OCI-LY3 (cell line): ENCODE measurements at regions not wholly inside any gene's neighbourhood (a gene's known extent, or its start where the extent isn't known, plus 50 kb on each side); places are given as distances from the start of the nearest gene placed in this dataset.

Experiments used
- H2AFZ ChIP-seq: fragments of 200-600, 300-600 bp; shearing (Covaris generic); 2 replicates; pipeline ENCODE4 v1.6.0; 2014; ENCODE audit warnings: antibody characterized with exemption, low read depth, low read length
- H3K27ac ChIP-seq: fragments of 200-600, 300-600 bp; sonication (generic); 2 replicates; pipeline ENCODE4 v1.5.1; 2014; ENCODE audit warnings: mild to moderate bottlenecking, low read length, moderate library complexity, mixed read lengths
- H3K27me3 ChIP-seq: fragments of 200-600, 300-600 bp; sonication (generic); 2 replicates; pipeline ENCODE4 v1.6.1; 2014; ENCODE audit warnings: low read depth, low read length, mixed read lengths
- H3K36me3 ChIP-seq: fragments of 200-600, 300-600 bp; sonication (generic); replicated peaks from 2 replicates; pipeline ENCODE3; 2014; ENCODE audit warnings: low read depth, low read length, mixed read lengths
- H3K4me1 ChIP-seq: fragments of 300-600, 200-600 bp; sonication (generic); 2 replicates; pipeline ENCODE4 v1.6.1; 2014; ENCODE audit warnings: low read length, mixed read lengths
- H3K4me2 ChIP-seq: fragments of 200-600, 300-600 bp; sonication (generic); 2 replicates; pipeline ENCODE4 v1.6.1; 2014; ENCODE audit warnings: low read length, mixed read lengths
- H3K4me3 ChIP-seq: fragments of 300-600, 200-600 bp; sonication (generic); 2 replicates; pipeline ENCODE4 v1.5.1; 2014; ENCODE audit warnings: antibody characterized with exemption, mild to moderate bottlenecking, low read length, moderate library complexity
- H3K79me2 ChIP-seq: fragments of 300-600, 200-600 bp; shearing (Covaris generic); 2 replicates; pipeline ENCODE4 v1.6.1; 2014; ENCODE audit warnings: mild to moderate bottlenecking, low read length, mixed read lengths
- H3K9ac ChIP-seq: fragments of 300-600, 200-600 bp; shearing (Covaris generic); 2 replicates; pipeline ENCODE4 v1.6.0; 2014; ENCODE audit warnings: mild to moderate bottlenecking, low read length, moderate library complexity
- H3K9me3 ChIP-seq: fragments of 200-600, 300-600 bp; shearing (Covaris generic); 2 replicates; pipeline ENCODE4 v1.6.1; 2014; ENCODE audit warnings: low read length, mixed read lengths; ENCODE audit not compliant: insufficient read depth
- H4K20me1 ChIP-seq: fragments of 200-600, 300-600 bp; sonication (generic); 2 replicates; pipeline ENCODE4 v1.6.1; 2016; ENCODE audit warnings: low read length, mixed read lengths; ENCODE audit not compliant: insufficient read depth
- CTCF ChIP-seq: fragments of 200-600, 300-600 bp; sonication (generic); IDR thresholded peaks from 2 replicates; pipeline ENCODE4 v1.5.1; 2014; ENCODE audit warnings: antibody characterized with exemption, low read length, low read depth
- EZH2phosphoT487 ChIP-seq: fragments of 200-600 bp; shearing (Covaris generic); IDR thresholded peaks from 2 replicates; pipeline ENCODE4 v1.6.1; 2018; ENCODE audit warnings: antibody characterized with exemption, mixed run types, low read depth

DNA sequence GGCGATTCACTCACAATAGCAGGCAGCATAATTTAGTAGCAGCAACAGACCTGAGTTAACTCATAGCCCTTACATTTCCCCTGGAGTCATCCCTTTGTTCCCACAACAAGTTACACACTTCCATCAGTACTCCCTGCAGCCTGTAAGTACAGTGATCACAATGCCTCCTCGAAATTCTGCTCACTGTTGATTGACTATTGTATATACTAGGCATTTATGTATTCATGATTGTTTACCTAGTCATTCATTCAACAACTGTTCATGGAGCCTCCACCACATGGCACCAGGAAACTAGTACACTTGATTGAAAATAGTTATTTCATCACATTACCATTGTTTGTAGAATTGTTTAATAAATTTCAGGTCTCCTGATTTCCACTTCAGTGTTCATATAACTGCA is 71.4 kb upstream of the P3H2 start:
- Histone ChIP-seq H3K9ac (no peak overlapping the region), H3K4me3 (no peak overlapping the region), H3K36me3 (no peaks in the 10 kb centered on the region), H2AFZ (no peak overlapping the region), H3K9me3 (no peaks in the 10 kb centered on the region), H4K20me1 (no peaks in the 10 kb centered on the region), H3K4me1 (peaks cover 4% of the 10 kb centered on the region), H3K4me2 (no peak overlapping the region), H3K27me3 (no peaks in the 10 kb centered on the region), H3K79me2 (no peaks in the 10 kb centered on the region), H3K27ac (no peak overlapping the region)
- TF ChIP-seq CTCF, result no peak
- no peak for TF ChIP-seq EZH2phosphoT487

- Histone ChIP-seq H2AFZ (no peak overlapping the region), H3K9me3 (no peaks in the 10 kb centered on the region), H3K27me3 (no peaks in the 10 kb centered on the region), H3K4me1 (no peaks in the 10 kb centered on the region), H3K4me2 (no peak overlapping the region), H3K79me2 (no peaks in the 10 kb centered on the region), H3K27ac (no peak overlapping the region), H3K9ac (no peak overlapping the region), H3K4me3 (no peak overlapping the region), H4K20me1 (no peaks in the 10 kb centered on the region), H3K36me3 (no peaks in the 10 kb centered on the region)
- TF ChIP-seq EZH2phosphoT487, result no peak
- no peak for TF ChIP-seq CTCF
Observed at GRCh38 chr3:190188197-190188596, 67.5 kb upstream of the P3H2 start.

GRCh38 chr3:190183121-190183520 is 62.4 kb upstream of the P3H2 start:
- TF ChIP-seq EZH2phosphoT487 (no peak), CTCF (no peak)
- Histone ChIP-seq H3K4me3 (no peak overlapping the region), H3K4me2 (no peak overlapping the region)

DNA sequence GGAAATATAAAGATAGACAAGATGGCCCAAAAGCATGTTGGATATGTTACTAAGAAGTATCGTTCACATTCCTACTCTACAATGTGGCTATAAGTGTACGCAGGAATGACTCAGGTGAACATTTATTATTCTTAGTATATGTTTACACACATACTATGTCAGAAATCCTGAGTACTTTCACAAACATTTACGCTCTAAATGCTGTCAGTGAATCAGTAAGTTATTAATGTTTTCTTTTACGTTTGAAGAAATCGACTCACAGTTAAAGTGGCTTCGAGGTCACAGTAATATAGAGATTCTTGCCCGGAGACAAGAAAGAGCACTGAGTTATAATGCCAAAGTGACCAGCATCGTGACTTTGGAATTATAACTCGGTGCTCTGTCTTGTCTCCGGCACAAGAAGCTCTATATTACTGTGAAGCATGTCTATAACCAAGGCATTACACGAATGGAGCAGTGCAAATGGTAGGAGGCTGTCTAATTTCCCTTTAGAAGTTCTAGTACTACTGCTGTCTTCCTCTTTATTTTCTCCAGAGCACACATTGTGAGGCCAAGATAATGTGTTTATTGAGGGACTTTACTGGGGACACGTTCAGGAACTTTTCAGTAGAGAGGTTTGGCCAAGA is 61.8 kb upstream of the P3H2 start:
- Histone ChIP-seq H2AFZ (no peak overlapping the region), H3K4me3 (no peak overlapping the region), H3K79me2 (no peaks in the 10 kb centered on the region), H3K36me3 (no peaks in the 10 kb centered on the region), H3K9ac (no peak overlapping the region), H3K9me3 (no peaks in the 10 kb centered on the region), H3K4me1 (peaks cover 3% of the 10 kb centered on the region; the same call in 1 of the 2 replicates), H3K27ac (no peak overlapping the region), H3K4me2 (no peak overlapping the region), H4K20me1 (no peaks in the 10 kb centered on the region), H3K27me3 (no peaks in the 10 kb centered on the region)
- TF ChIP-seq EZH2phosphoT487, result no peak
- no peak for TF ChIP-seq CTCF

More at GRCh38 chr3:190183121-190183520, 62.4 kb upstream of the P3H2 start:
- no peaks in the 10 kb centered on the region for H3K9me3 ChIP-seq
- H3K27ac ChIP-seq, result no peak overlapping the region
- H3K36me3 ChIP-seq, result no peaks in the 10 kb centered on the region
- H3K27me3 ChIP-seq, result no peaks in the 10 kb centered on the region
- H4K20me1 ChIP-seq, result no peaks in the 10 kb centered on the region
- no peak overlapping the region for H2AFZ ChIP-seq
- no peak overlapping the region for H3K9ac ChIP-seq
- peaks cover 3% of the 10 kb centered on the region; the same call in 1 of the 2 replicates for H3K4me1 ChIP-seq
- no peaks in the 10 kb centered on the region for H3K79me2 ChIP-seq
